Breast epithelium (tissue), 4 donors: ENCODE measurements at regions not wholly inside any gene's neighbourhood (a gene's known extent, or its start where the extent isn't known, plus 50 kb on each side); places are given as distances from the start of the nearest gene placed in this dataset.
"Not testable (repeated sequence)": the region's sequence is repeated elsewhere in the genome, so short reads cannot be mapped to it uniquely, and the experiment has no call there.

Experiments used
- DNase-seq, 2 donors: peaks; one replicate each; pipeline ENCODE4 v3.0.0-alpha.2; 2019; ENCODE audit warnings: low spot score in 2 of 2
- H3K27ac ChIP-seq, 2 donors: fragments of 200-600 bp; sonication (generic) in 1 of 2; one replicate each; pipeline ENCODE4 v1.5.1; 2016 to 2019; ENCODE audit warnings: mild to moderate bottlenecking in 1 of 2
- H3K27me3 ChIP-seq, 2 donors: fragments of 200-600 bp; sonication (generic) in 1 of 2; one replicate each; pipeline versions ENCODE4 v1.5.1 to v1.6.0; 2017 to 2019; ENCODE audit warnings: control low read depth in 1 of 2, mild to moderate bottlenecking in 1 of 2
- H3K36me3 ChIP-seq: fragments of 200-600 bp; one replicate; pipeline ENCODE4 v1.5.1; 2019
- H3K4me1 ChIP-seq, 2 donors: fragments of 200-600 bp; sonication (generic); one replicate each; pipeline ENCODE4 v1.5.1; 2016 to 2019; ENCODE audit warnings: control low read depth in 1 of 2
- H3K4me3 ChIP-seq, 3 donors: fragments of 200-600 bp; sonication (generic); 1 replicate in 2 of 3; 2 replicates in 1 of 3; pipeline ENCODE4 v1.5.1; 2016 to 2019; ENCODE audit warnings: mild to moderate bottlenecking in 3 of 3, moderate library complexity in 2 of 3
- H3K9me3 ChIP-seq, 2 donors: fragments of 200-600 bp; sonication (generic) in 1 of 2; one replicate each; pipeline ENCODE4 v1.5.1; 2016 to 2019; ENCODE audit warnings: control low read depth in 1 of 2
- CTCF ChIP-seq, 3 donors: fragments of 450-650 bp; IDR thresholded peaks; one replicate each; pipeline ENCODE4 v1.5.1; 2016 to 2017; ENCODE audit warnings: antibody characterized with exemption in 3 of 3, mild to moderate bottlenecking in 3 of 3, moderate library complexity in 3 of 3
- POLR2A ChIP-seq: fragments of 450-650 bp; IDR thresholded peaks from one replicate; pipeline ENCODE4 v1.6.1; 2016; ENCODE audit warnings: antibody characterized with exemption, mild to moderate bottlenecking, moderate library complexity
- POLR2AphosphoS5 ChIP-seq, 3 donors: sonication (generic); formaldehyde crosslinking; IDR thresholded peaks; one replicate each; pipeline ENCODE4 v1.6.1; 2017; ENCODE audit warnings: antibody characterized with exemption in 3 of 3
- intact Hi-C: fragments of 100-400 bp; cut with DNase I; formaldehyde crosslinking; loops from one replicate; pipeline ENCODE4 v1.15.1; 2023; ENCODE audit warnings: low total_unique reads

GRCh38 chr10:9126728-9127127, 1072.2 kb downstream of the GATA3 start:
- no peaks in the 10 kb centered on the region for H3K36me3 ChIP-seq
- no peaks in the 10 kb centered on the region for H3K4me1 ChIP-seq
- H3K27me3 ChIP-seq = no peaks in the 10 kb centered on the region
- H3K4me3 ChIP-seq = no peak overlapping the region
- no peaks in the 10 kb centered on the region for H3K9me3 ChIP-seq
- TF ChIP-seq POLR2A = no peak
- no peak for TF ChIP-seq POLR2AphosphoS5 (IDR thresholded peaks at IDR 0.05)
- TF ChIP-seq CTCF (IDR thresholded peaks at IDR 0.05) = no peak
- no peak for DNase-seq
- no peak overlapping the region for H3K27ac ChIP-seq
- intact Hi-C loops = no loop called here

- H3K27ac ChIP-seq = no peak overlapping the region
- H3K27me3 ChIP-seq = no peaks in the 10 kb centered on the region
- DNase-seq = no peak
- intact Hi-C loops = loop anchor here (10.0 kb wide), 1 partner anchor 103 kb away; no protein-coding TSS in a partner anchor
- H3K9me3 ChIP-seq = no peaks in the 10 kb centered on the region
- TF ChIP-seq POLR2A (no peak), CTCF (IDR thresholded peaks at IDR 0.05) (no peak), POLR2AphosphoS5 (IDR thresholded peaks at IDR 0.05) (no peak)
- H3K4me3 ChIP-seq = no peak overlapping the region
- H3K4me1 ChIP-seq = no peaks in the 10 kb centered on the region
- H3K36me3 ChIP-seq = no peaks in the 10 kb centered on the region
Observed at GRCh38 chr10:9137368-9137767, 1082.9 kb downstream of the GATA3 start.

GRCh38 chr10:9138829-9139228, 1084.3 kb downstream of the GATA3 start:
- DNase-seq, H3K27ac ChIP-seq, H3K36me3 ChIP-seq, H3K4me3 ChIP-seq, H3K27me3 ChIP-seq, H3K9me3 ChIP-seq, H3K4me1 ChIP-seq: not testable (repeated sequence)
- intact Hi-C loops = loop anchor here (10.0 kb wide), 1 partner anchor 104 kb away; no protein-coding TSS in a partner anchor

- no peaks in the 10 kb centered on the region for H3K27me3 ChIP-seq
- no peak overlapping the region for H3K27ac ChIP-seq
- DNase-seq = no peak
- no peak overlapping the region for H3K4me3 ChIP-seq
- TF ChIP-seq POLR2A = no peak
- TF ChIP-seq POLR2AphosphoS5 (IDR thresholded peaks at IDR 0.05) = no peak
- no peak for TF ChIP-seq CTCF (IDR thresholded peaks at IDR 0.05)
- H3K36me3 ChIP-seq = no peaks in the 10 kb centered on the region
- intact Hi-C loops = no loop called here
- no peaks in the 10 kb centered on the region for H3K9me3 ChIP-seq
- no peaks in the 10 kb centered on the region for H3K4me1 ChIP-seq
Observed at GRCh38 chr10:9140373-9140772, 1085.9 kb downstream of the GATA3 start.

- no peak for TF ChIP-seq POLR2A
- no peak for TF ChIP-seq POLR2AphosphoS5 (IDR thresholded peaks at IDR 0.05)
- TF ChIP-seq CTCF (IDR thresholded peaks at IDR 0.05) = no peak
- DNase-seq = no peak
- Histone ChIP-seq H3K27ac (no peak overlapping the region), H3K36me3 (no peaks in the 10 kb centered on the region), H3K4me3 (no peak overlapping the region), H3K27me3 (no peaks in the 10 kb centered on the region), H3K9me3 (no peaks in the 10 kb centered on the region), H3K4me1 (no peaks in the 10 kb centered on the region)
- intact Hi-C loops = no loop called here
Observed at GRCh38 chr10:9147475-9147874, 1093.0 kb downstream of the GATA3 start.

- Histone ChIP-seq H3K4me1 (no peaks in the 10 kb centered on the region), H3K27ac (no peak overlapping the region), H3K4me3 (no peak overlapping the region), H3K27me3 (no peaks in the 10 kb centered on the region), H3K36me3 (no peaks in the 10 kb centered on the region), H3K9me3 (no peaks in the 10 kb centered on the region)
- DNase-seq = no peak
- intact Hi-C loops = no loop called here
- TF ChIP-seq POLR2AphosphoS5 (IDR thresholded peaks at IDR 0.05) (no peak), POLR2A (no peak), CTCF (IDR thresholded peaks at IDR 0.05) (no peak)
Observed at GRCh38 chr10:9149134-9149533, 1094.6 kb downstream of the GATA3 start.

GRCh38 chr10:9153057-9153456, 1098.6 kb downstream of the GATA3 start:
- H3K4me1 ChIP-seq, H3K9me3 ChIP-seq, H3K36me3 ChIP-seq, intact Hi-C loops, H3K27me3 ChIP-seq, H3K4me3 ChIP-seq, H3K27ac ChIP-seq, DNase-seq: not testable (repeated sequence)
